GM12864 (cell line): ENCODE measurements at regions not wholly inside any gene's neighbourhood (a gene's known extent, or its start where the extent isn't known, plus 50 kb on each side); places are given as distances from the start of the nearest gene placed in this dataset.

ENCODE experiments used
- DNase-seq: peaks from one replicate; pipeline ENCODE4 v3.0.0-alpha.2; 2011; ENCODE audit warnings: low read depth
- H3K4me3 ChIP-seq: 2 replicates; pipeline ENCODE4 v1.5.1; 2011; ENCODE audit warnings: mild to moderate bottlenecking, low read depth, low read length, control low read depth
- TF ChIP-seq, protein P1 (sequence below): IDR thresholded peaks from 2 replicates; pipeline ENCODE4 v1.5.1; 2011; ENCODE audit warnings: low read depth, mild to moderate bottlenecking, moderate library complexity, low read length, control low read depth, inconsistent platforms; ENCODE audit errors: missing control alignments

DNA sequence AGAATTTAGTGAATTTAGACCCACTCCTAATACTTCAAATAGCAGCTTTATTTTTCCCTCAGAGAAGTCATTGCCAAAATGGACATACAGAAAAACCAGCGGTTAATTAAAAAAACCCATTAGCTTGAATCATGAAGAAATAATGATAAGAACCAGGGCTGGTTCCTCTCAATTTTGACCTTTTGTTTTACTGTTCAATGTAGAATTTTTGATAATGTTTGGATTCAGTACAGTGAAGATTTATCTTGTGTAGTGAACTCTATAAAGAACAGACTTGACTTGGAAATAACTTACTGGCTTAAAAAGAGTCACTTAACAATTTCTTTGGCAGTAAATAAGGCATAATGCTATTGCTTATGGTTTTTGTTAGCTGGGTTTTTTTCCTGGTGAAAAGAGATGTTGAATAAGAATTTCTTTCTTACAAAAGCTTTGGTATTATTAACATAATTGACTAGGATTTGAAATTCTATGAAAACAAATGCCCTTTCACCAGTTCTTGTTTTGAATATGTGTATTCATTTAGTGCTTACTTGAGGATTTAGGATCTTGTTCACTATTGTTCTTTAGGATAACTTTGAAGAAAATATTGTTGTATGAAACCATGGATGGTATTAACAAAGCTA lies 73.4 kb upstream of the ITPRID2 start:
- H3K4me3 ChIP-seq: no peak overlapping the region
- DNase-seq: no peak
- TF ChIP-seq, protein P1, sequence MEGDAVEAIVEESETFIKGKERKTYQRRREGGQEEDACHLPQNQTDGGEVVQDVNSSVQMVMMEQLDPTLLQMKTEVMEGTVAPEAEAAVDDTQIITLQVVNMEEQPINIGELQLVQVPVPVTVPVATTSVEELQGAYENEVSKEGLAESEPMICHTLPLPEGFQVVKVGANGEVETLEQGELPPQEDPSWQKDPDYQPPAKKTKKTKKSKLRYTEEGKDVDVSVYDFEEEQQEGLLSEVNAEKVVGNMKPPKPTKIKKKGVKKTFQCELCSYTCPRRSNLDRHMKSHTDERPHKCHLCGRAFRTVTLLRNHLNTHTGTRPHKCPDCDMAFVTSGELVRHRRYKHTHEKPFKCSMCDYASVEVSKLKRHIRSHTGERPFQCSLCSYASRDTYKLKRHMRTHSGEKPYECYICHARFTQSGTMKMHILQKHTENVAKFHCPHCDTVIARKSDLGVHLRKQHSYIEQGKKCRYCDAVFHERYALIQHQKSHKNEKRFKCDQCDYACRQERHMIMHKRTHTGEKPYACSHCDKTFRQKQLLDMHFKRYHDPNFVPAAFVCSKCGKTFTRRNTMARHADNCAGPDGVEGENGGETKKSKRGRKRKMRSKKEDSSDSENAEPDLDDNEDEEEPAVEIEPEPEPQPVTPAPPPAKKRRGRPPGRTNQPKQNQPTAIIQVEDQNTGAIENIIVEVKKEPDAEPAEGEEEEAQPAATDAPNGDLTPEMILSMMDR: no peak

DNA sequence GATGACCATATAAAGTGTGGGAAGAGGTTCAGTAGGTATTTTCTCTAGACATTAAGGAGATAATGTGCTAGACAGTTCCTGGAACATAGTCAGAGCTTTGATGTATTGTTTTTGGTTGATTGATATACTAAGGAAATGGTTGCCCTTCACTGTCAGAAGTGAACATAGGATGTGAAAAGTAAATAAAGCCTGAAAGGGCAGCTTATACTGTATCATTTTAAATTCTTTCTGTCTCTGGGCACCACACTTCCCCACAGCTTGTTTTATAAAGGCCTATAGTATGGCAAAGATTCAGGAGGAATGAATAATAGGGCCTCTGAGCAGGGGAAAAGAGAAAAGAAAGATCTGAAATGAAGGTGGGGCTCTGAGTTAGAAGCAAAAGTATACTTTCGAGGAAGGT lies 72.7 kb upstream of the ITPRID2 start:
- no peak for DNase-seq
- TF ChIP-seq, protein P1: no peak

DNA sequence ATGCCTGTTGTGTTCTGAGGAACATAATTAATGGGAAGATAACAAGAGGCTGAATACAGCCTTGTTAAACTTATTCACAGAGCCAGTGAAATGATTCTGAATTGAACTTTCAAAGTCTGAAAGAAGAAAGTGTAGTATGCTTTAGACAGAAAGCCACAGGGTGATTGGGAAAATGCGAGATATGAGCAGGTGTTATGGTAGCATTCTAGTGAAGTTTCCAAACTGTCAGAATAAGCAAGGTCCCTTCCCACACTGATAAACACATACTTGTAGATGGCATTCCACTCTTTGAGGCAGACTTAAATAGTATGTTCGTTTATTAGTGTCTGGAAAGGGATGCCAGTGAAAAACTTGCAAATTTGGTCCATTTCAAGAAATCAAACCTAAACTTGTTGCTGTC lies 70.5 kb upstream of the ITPRID2 start:
- no peak overlapping the region for H3K4me3 ChIP-seq
- TF ChIP-seq, protein P1: no peak
- no peak for DNase-seq

More for the DNA sequence above, 72.7 kb upstream of the ITPRID2 start:
- H3K4me3 ChIP-seq: no peak overlapping the region

DNA sequence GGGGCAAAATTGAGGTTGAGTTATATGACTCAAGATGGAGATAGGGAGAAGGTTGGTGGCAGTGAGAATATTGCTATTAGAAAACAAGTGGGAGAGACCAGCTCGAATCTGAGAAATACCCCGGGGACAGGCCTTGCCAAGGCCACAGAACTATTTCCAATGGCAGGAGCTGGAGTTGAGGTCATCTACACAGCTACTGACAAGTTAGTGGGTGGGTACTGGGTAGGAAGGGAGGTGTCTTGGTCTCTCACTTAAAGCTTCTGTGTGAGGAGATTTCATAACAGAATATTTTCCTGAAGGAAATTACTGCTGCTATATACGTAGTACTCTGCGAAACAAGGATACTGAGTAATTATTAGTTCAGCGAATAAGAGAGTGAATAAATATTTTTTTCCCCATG lies 69.4 kb upstream of the ITPRID2 start:
- TF ChIP-seq, protein P1: no peak
- H3K4me3 ChIP-seq: no peak overlapping the region
- no peak for DNase-seq

DNA sequence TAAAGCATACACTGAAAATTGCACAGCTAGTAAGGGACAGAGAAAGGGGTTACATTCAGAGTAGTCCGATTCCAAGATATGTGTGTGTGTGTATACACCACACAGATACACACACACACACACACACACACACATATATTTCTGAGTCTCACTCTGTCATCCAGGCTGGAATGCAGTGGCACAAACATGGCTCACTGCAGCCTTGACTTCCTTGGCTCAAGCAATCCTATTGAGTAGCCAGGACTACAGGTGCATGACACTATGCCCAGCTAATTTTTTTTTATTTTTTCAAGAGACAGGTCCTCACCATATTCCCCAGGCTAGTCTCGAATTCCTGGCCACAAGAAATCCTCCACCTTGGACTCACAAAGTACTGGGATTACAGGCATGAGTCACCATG lies 68.1 kb upstream of the ITPRID2 start:
- TF ChIP-seq, protein P1: no peak
- no peak for DNase-seq
- H3K4me3 ChIP-seq: no peak overlapping the region

DNA sequence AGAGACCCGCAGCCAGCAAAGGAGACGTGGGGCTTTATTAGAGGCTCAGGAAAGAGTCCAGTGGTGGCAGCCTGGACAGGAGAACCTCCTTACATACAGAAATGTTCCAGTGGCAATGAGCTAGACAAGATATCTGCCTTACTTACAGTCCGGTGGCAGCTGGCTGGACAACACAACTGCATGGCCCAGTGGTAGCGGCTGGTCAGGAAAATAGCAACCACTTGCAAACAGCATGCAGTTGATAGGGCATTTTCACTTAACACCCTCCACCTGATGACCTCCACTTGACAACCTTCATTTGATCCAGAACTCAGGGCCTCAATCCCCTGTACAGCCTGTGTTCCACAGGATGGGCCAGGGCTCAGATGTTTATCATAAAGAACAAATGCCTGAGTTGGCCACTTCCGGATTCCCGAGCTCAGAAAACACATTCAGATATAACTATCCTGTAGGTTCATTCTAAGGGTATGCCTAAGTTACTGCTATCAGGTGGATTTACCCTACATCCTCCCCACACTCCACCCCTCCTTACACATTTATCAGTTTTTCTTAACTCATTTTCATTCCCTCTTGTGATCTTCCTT lies 63.3 kb upstream of the ITPRID2 start:
- no peak overlapping the region for H3K4me3 ChIP-seq
- TF ChIP-seq, protein P1: no peak
- DNase-seq: no peak

DNA sequence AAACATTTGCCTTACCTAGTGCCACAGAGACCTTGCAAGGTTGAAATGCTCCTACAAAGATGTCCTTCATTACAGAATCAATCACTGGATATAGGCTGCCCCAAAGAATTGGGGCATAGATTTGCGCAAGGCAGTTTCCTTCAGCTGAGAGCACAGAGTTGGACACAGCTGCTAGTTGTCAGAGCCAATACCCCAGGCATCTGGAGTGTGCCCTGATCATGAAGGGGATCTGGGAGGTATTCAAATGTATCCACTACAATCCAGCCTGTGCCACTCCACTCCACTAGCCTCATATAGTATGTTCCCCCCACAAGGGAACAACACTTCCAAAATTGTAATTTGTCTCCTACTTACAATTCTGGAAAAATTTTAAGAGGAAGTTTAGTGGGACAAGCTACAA lies 62.3 kb upstream of the ITPRID2 start:
- no peak overlapping the region for H3K4me3 ChIP-seq
- no peak for DNase-seq
- TF ChIP-seq, protein P1: no peak
